Spleen (tissue), 7 donors: ENCODE measurements at regions not wholly inside any gene's neighbourhood (a gene's known extent, or its start where the extent isn't known, plus 50 kb on each side); places are given as distances from the start of the nearest gene placed in this dataset.

ENCODE experiments used
- CTCF ChIP-seq, 11 experiments: fragments of 200-600 bp in 7 of 11; fragments of 450-650 bp in 4 of 11; sonication (generic) in 4 of 11; IDR thresholded peaks in 8 of 11; conservative IDR thresholded peaks in 3 of 11; 1 replicate in 7 of 11; 2 replicates in 4 of 11; pipeline versions ENCODE4 v1.4.0 to v1.8.0; 2016 to 2021; ENCODE audit warnings: antibody characterized with exemption in 11 of 11, inconsistent platforms in 4 of 11, mild to moderate bottlenecking in 1 of 11
- POLR2A ChIP-seq, 3 donors: fragments of 450-650 bp; IDR thresholded peaks; one replicate each; pipeline ENCODE4 v1.5.1; 2017; ENCODE audit warnings: antibody characterized with exemption in 3 of 3, mild to moderate bottlenecking in 1 of 3
- POLR2AphosphoS5 ChIP-seq, 3 donors: sonication (generic); formaldehyde crosslinking; IDR thresholded peaks; one replicate each; pipeline ENCODE4 v1.5.1; 2017; ENCODE audit warnings: antibody characterized with exemption in 3 of 3
- donor health status: DM: no; HTN: no; CAD: no; lungs with moderate emphysema.
- donor health status: DM: no; HTN: no; CAD: no.
- donor health status: DM: no; HTN: no; CAD: no.

GRCh38 chr1:238652346-238652968 lies 733.9 kb upstream of the CHRM3 start:
- TF ChIP-seq POLR2A (IDR thresholded peaks at IDR 0.05) (no peak), CTCF (IDR thresholded peaks at IDR 0.05 in 8 of 11, conservative IDR thresholded peaks at IDR 0.05 in 3 of 11) (no peak), POLR2AphosphoS5 (IDR thresholded peaks at IDR 0.05) (no peak)
